Muscle of arm (tissue), 1 donor: ENCODE measurements at regions not wholly inside any gene's neighbourhood (a gene's known extent, or its start where the extent isn't known, plus 50 kb on each side); places are given as distances from the start of the nearest gene placed in this dataset.
"Not testable (repeated sequence)": the region's sequence is repeated elsewhere in the genome, so short reads cannot be mapped to it uniquely, and the experiment has no call there.

ENCODE experiments used
- DNase-seq: peaks from one replicate; pipeline ENCODE4 v3.0.0-alpha.2; 2013

GRCh38 chr7:68394131-68394530 is 1204.1 kb upstream of the AUTS2 start:
- DNase-seq: no peak

- no peak for DNase-seq
These were observed 1198.2 kb upstream of the AUTS2 start for GRCh38 chr7:68399991-68400590.

- no peak for DNase-seq
These were observed 1197.5 kb upstream of the AUTS2 start for GRCh38 chr7:68400783-68401182.

- DNase-seq: no peak
These were observed 1197.0 kb upstream of the AUTS2 start for GRCh38 chr7:68401313-68401712.

- DNase-seq: no peak
These were observed 1191.8 kb upstream of the AUTS2 start for GRCh38 chr7:68406480-68406879.

GRCh38 chr7:68407460-68407859 is 1190.8 kb upstream of the AUTS2 start:
- no peak for DNase-seq

GRCh38 chr7:68408873-68409272 is 1189.4 kb upstream of the AUTS2 start:
- DNase-seq: no peak

- DNase-seq: no peak
These were observed 1188.4 kb upstream of the AUTS2 start for GRCh38 chr7:68409851-68410250.

- not testable (repeated sequence) for DNase-seq
These were observed 1187.6 kb upstream of the AUTS2 start for GRCh38 chr7:68410693-68411092.

GRCh38 chr7:68411742-68412141 is 1186.5 kb upstream of the AUTS2 start:
- DNase-seq: no peak

GRCh38 chr7:68414631-68415425 is 1183.4 kb upstream of the AUTS2 start:
- DNase-seq: no peak

- DNase-seq: no peak
These were observed 1181.3 kb upstream of the AUTS2 start for GRCh38 chr7:68417002-68417401.

- no peak for DNase-seq
These were observed 1180.6 kb upstream of the AUTS2 start for GRCh38 chr7:68417659-68418058.

- no peak for DNase-seq
These were observed 1177.7 kb upstream of the AUTS2 start for GRCh38 chr7:68420342-68421192.

GRCh38 chr7:68421712-68422111 is 1176.6 kb upstream of the AUTS2 start:
- DNase-seq: no peak

- no peak for DNase-seq
These were observed 1176.0 kb upstream of the AUTS2 start for GRCh38 chr7:68422281-68422680.

- no peak for DNase-seq
These were observed 1174.9 kb upstream of the AUTS2 start for GRCh38 chr7:68423356-68423755.

- DNase-seq: no peak
These were observed 1173.5 kb upstream of the AUTS2 start for GRCh38 chr7:68424658-68425297.

- DNase-seq: no peak
These were observed 1172.9 kb upstream of the AUTS2 start for GRCh38 chr7:68425377-68425776.

- no peak for DNase-seq
These were observed 1168.7 kb upstream of the AUTS2 start for GRCh38 chr7:68429411-68430117.

- no peak for DNase-seq
These were observed 1165.7 kb upstream of the AUTS2 start for GRCh38 chr7:68432585-68432984.
